HG02759 (cell line): ENCODE measurements at regions not wholly inside any gene's neighbourhood (a gene's known extent, or its start where the extent isn't known, plus 50 kb on each side); places are given as distances from the start of the nearest gene placed in this dataset.
"Not testable (repeated sequence)": the region's sequence is repeated elsewhere in the genome, so short reads cannot be mapped to it uniquely, and the experiment has no call there.

ENCODE experiments used
- ATAC-seq: cut with Tn5 transposase; IDR thresholded peaks from one replicate; pipeline ENCODE4 v1.9.1; 2021; ENCODE audit warnings: mild to moderate bottlenecking, moderate library complexity; ENCODE audit not compliant: unreplicated experiment

DNA sequence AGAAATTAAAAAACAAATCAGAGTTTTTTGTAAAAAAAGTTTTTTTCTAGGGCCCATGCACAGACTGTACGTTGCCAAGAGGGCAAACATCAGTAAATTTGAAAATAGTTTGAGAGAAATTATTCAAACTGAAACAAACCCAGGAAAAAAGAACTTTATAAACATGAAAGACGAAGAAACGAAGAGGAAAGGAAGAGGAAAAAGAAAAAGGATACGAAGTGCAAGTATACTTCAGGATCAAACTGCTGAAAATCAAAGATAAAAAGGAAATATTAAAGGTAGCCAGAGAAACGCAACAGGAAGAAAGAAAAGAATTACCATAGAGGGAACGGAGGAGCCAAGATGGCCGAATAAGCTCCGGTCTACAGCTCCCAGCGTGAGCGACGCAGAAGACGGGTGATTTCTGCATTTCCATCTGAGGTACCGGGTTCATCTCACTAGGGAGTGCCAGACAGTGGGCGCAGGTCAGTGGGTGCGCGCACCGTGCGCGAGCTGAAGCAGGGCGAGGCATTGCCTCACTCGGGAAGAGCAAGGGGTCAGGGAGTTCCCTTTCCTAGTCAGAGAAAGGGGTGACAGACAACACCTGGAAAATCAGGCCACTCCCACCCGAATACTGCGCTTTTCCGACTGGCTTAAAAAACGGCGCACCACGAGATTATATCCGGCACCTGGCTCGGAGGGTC, 94.4 kb upstream of the GAS1 start:
- not testable (repeated sequence) for ATAC-seq

DNA sequence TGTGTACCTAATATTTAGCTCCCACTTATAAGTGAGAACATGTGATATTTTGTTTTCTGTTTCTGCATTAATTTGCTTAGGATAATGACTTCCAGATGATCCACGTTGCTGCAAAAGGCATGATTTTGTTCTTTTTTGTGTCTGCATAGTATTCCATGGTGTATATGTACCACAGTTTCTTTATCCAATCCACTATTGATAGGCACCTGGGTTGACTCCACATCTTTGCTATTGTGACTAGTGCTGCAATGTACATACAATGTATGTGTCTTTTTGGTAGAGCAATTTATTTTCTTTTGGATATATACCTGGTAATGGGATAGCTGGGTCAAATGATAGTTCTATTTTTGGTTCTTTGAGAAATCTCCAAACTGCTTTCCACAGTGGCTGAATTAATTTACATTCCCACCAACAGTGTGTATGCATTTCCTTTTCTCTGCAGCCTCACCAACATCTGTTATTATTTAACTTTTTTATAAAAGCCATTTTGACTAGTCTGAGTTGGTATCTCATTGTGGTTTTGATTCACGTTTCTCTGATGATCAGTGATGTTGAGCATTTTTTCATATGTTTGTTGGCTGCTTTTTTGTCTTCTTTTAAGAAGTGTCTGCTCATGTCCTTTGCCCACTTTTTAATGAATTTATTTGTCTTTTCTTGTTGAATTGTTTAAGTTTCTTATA, 102.8 kb upstream of the GAS1 start:
- not testable (repeated sequence) for ATAC-seq

DNA sequence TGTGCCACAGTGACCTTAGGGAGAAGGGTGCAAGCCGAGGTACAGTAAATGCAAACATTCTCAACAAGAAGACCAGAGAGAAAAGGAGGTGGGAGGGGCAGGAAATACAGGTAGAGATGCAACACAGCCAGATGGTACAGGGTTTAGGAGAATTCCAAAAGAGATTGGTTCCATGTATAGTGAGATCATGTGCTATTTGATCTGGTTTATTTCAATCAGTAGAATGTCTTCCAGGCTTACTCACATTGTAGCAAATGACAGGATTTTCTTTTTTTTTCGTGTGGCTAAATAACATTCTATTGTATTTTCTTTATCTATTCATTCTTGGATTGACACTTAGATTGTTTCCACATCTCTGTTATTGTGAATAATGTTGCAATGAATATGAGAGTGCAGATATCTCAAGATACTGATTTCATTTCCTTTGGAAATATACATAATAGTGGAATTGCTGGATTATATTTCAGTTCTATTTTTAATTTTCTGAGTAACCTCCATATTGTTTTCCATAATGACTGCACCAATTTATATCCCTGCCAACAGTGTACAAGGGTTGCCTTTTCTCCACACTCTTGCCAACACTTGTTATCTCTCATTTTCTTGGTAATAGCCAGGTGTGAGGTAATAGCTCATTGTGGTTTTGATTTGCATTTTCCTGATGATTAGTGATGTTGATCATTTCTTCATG, 107.8 kb upstream of the GAS1 start:
- ATAC-seq, result no peak

DNA sequence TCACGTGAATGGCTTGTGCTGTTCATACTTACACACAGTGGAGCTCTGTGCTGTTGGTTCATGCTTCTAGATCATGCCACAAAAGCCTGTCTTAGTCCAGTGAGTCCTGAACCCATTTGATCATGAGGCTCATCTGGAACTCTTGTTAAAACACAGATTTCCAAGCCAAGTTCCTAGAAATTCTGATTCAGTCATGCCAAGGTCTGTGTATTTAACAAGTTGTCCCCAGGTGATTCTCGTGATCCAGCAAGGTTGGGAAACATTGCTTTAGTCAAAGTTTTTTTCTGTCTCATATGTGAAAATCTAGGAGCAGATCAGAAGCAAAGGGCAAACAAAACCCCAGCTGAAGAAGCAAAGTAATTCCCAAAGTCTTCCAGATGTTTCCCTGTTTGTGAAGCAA, 112.5 kb upstream of the GAS1 start:
- ATAC-seq, result no peak

DNA sequence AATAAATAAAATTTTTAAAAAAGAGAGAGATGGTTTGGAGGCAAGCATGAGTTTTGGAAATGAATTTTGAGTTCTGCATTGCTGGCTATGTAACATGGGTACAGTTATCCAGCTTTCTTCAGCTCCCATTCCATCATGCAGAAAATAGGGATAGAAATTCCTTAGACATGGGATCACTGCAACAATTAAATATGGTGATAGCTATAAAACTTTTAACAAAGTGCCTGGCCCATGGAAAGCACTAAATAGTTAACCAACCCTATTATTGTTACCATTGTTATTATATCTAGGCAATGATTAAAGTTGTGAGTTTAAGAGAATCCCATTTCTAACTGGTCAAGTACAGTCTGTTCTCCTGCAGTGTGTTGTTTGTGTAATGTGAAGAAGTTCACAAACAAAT, 115.4 kb upstream of the GAS1 start:
- no peak for ATAC-seq

DNA sequence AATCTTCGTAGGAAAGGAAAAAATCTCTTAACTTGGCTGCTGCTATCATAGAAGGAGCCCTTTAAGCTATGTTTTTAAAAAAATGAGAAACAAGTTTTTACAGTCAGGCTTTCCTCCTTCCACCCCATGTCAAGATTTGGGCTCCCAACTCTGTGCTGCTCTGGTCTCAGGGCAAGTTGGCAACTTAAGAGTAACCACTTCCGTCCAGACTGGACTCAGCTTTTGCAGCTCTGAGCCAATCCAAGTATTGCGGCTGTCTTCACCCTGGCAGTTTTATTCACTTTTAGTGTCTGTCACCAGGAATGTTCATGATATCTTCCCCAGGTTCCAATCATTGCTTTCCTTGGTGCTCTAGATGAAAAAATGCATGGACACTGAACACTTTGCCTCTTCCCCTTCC, 115.9 kb upstream of the GAS1 start:
- no peak for ATAC-seq

DNA sequence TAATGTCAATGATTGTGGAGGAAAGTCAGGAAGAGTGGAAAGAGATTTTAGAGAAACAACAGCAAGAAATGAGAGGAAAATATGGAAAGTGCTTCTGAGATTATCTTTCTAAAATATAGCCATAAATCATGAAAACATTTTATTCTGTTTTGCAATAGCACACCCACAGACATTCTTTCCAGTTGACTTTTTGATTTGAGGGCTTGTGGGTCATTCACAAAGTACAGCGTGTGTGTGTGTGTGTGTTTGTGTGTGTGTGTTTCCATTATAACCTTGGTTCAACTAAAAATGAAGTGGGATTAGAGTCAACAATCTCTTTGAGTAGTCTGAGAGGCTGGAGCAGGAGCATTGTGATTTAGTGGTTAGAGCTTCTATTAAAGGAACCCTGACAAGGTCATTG, 116.6 kb upstream of the GAS1 start:
- no peak for ATAC-seq

DNA sequence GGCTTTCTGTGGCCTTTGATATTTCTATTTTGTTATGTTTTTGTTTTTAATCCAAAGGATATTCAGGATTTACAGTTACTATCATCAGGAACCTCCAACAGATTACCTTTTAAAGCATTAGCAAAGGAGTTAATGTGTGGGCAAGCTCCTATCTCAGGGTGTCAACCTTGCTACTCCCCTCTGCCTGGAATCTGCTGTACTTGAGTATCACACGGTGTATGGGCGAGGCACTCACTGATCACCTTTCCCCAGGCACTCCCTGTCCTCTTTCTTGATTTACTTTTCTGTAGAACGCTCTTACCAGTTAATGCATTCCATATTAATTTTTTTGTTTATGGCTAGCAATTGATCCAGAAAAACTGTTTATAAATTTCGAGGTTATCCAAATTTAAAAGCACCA, 117.0 kb upstream of the GAS1 start:
- no peak for ATAC-seq

DNA sequence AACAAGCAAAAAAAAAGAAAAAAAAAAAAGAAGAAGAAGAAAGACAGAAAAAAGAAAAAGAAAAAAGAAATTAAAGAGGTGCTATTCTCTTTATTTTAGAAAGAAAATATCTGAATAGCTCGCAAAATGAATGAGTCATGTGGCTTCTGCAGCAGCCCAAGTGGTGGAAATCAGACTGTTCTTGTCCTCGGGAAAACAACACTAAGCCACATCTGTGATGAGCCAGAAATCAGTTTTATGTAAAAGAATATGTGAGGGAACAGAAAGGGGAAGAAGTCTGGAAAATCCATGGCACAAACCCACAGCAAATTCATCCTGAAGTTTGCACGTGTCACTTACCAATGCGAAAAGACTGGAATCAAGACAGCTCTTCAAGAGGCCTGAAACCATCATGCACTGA, 118.7 kb upstream of the GAS1 start:
- no peak for ATAC-seq

DNA sequence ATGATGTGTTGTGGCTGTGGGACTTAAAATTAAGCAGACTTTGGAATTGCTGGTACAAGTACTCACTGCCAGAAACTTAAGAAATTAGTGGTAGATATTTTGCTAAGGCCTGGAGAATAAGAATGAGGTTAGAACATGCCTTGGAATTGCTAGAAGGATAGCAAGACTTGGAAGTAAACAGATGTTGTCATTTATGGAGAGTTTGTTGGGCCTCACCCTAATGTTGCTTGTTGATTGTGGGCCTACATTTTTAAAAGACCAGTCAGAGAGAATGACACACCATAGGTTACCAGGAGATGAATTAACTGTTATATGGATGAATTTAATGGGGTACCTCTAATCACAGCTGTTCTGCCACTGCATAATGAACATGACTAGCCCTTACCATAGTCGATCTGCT, 120.1 kb upstream of the GAS1 start:
- no peak for ATAC-seq

DNA sequence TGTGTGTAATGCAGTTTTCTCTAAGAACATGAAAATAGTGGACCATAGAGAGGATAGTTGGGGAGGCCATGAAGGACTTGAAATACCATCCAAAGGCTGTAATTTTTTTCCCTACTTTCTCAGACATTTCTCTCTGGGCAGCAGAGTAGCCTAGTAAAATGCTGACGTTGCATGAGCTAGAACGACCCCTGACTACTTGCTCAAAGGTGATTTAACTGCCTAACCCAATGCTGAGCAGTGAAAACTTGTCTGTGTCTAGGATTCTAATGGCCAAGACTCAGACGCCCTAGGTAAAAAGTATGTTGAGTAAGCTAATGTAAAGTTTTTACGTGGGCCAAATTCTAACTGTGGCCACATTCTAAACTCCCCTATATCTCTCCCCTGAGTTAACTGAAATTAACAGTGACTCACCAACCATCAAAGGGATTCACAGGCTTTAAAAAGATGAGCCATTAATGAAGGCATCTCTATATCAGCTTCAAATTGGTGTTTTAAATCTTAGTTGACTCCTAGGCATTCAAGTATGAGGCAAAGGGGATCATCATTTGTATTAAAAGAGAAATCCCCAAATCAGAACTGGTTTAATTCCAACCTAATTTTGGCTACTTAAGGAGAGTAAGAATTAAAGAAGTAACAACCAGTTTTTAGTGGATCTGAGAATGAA, 121.0 kb upstream of the GAS1 start:
- no peak for ATAC-seq

DNA sequence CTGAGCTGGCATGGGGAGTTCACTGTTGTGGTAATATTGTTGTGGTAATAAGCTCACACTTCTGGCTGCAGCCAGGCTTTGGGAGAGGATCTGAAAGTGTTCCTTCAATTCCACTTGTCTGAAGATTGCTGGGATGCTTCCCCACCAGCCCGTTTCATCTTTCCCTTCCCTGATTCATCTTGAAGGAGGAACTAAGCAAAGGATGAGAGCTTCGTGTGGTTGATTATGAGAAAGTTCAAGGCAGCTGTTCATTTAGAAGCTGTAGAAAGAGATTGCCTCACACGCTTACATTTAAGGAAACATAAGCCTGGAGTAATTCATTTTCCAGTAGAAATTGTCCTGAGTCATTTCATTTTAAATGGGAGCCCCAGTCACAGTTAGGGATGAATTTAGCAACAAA, 122.4 kb upstream of the GAS1 start:
- ATAC-seq, result no peak

DNA sequence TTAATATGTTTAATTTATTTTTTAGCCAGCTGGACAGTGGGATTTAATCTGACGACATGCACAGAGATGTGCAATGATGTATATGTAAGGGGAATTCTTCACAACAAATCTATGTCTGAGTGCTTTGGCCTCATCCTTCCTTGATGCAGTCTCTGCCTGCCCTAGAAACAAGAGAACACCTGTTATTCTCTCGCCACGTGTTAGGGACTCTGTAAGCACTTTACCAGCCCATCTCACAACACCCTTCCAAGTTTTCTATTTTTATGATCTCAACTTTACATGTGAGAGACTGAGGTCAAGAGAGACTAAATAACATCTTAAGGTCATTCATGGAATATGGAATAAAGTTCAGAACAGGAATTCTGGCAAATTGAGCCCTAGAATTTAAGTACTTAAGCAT, 123.0 kb upstream of the GAS1 start:
- ATAC-seq, result no peak

DNA sequence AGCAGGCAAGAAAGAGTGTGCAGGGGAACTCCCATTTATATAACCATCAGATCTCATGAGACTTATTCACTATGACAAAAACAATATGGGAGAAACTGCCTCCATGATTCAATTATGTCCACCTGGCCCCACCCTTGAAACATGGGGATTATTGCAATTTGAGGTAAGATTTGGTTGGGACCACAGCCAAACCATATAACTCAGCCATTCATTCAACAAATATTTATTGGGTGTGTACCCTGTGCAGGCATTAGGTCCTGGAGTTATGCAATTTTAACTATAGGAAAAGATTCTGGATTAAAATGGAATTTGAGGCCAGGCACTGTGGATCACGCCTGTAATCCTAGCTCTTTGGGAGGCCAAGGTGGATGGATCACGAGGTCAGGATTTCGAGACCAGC, 124.2 kb upstream of the GAS1 start:
- no peak for ATAC-seq

DNA sequence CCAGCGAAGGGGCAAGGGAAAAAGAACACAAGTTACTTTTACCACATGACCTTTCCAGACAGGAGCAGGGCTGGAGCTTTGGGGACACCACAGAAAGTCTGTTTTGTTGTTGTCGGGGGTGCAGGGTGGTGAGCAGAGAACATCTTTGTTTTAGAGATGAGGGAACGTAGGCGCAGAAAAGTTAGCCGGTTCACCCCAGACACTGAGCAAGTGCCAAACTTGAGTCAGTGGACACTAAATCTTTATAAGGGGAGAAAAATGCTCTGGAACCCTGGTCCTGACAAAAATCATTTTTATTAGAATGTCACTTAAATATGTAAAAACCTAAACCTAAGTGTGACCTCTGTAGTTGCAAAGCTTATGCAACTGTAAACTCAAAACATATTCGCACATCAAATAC, 126.4 kb upstream of the GAS1 start:
- no peak for ATAC-seq

DNA sequence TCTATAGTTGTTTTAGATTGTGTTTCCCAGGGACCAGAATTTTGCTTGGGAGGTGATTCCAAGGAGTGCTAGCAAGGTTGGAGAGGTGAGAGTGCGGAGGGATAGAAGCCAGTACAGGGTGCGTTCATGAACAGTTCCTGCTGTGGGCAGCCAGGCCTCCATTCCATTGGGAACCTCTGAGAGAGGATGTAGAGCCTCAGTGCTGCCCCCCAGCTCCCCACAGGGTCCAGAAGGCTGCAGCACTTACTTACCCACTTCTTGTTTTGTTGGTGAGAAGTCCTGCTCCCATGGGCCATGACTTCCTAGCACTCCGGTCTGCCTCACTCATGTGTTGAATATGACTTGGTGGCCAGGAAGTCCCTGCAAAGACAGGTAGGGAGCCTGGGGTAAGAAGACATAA, 128.2 kb upstream of the GAS1 start:
- no peak for ATAC-seq

DNA sequence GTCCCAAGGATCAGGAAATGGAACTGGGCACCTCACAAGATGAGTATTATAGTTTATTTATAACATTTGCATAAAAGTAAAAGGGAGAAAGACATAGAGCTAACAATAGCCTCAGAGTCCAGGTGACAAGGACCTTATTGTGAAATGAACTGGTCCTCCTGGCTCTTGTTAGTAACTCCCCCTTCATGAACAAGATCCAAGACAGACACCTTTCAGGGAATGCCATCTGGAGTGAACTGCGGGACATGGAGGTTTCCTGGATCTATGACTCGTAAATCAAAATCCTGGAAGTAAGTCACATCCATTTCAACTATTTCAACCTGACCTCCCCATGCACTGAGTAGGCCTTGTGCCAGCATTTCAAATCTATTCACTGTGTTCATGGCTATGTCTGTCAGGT, 129.5 kb upstream of the GAS1 start:
- no peak for ATAC-seq

DNA sequence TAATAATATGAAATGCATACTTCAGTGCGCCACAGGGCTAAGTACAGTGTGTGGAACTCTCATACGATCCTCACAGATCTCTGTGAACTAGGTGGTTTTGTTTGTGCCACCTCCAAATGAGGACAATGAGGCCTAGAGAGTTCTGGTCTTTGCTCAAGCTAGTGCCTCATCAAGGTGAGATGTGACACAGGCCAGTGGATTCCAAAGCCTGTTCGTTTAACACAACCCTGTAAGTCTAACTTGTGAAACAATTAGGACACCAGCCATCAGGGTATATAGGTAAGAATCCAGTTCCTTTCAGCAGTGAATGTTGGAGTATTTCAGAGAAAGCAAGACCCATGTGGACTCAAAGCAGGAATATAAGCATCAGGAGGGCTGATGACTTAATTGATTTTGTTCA, 130.7 kb upstream of the GAS1 start:
- no peak for ATAC-seq

DNA sequence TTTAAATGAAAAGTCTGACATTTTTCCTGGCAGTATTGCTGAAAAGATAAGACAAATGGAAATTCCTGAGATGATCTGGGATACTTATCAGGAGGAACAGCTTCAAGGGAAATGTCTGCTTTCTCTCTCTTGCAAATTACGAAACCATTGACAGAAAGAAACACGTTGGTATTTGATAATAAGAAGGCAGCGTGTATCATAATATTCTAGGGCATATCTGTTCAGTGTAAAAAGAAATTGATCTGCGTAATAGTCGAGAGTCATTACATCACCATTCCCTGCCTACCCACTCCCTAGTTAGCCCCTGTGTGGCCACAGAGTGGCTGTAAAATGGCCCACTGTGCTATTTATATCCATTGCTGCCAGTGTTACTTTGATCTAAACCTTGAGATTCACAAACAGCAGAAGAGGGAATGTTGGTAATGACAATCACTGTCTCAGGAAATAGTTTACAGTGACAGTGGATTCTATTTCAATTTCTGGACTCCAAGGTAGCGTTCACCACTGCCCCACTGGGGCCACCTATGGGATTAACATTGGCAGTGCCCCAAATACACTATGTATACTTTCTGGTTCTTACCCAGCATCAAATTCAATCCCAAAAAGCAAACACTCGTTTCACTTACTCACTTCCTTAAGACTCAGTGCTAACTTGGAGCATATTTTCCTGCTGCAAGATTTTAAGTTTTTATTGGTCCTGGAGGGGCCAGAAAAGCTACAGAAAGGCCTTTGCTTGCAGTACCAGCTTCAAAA, 133.4 kb upstream of the GAS1 start:
- no peak for ATAC-seq

DNA sequence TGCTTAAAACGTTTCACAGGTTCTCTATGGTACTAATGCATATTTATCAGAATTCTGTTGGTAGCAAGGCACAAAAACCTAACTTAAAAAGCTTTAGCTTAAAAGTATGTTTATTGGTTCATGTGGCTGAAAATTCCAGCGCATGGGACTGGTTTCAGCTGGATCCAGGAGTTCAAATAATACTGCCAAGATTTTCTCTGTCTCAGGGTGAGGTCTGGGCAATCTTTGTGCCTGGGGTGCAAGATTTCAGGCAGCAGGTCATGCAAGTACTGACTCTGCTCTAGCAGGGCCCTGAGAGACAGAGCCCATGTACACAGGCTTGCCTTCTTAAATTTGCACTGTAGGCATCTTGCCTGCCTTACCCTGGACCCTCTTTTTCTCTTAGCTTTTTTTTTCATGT, 134.2 kb upstream of the GAS1 start:
- ATAC-seq, result no peak

DNA sequence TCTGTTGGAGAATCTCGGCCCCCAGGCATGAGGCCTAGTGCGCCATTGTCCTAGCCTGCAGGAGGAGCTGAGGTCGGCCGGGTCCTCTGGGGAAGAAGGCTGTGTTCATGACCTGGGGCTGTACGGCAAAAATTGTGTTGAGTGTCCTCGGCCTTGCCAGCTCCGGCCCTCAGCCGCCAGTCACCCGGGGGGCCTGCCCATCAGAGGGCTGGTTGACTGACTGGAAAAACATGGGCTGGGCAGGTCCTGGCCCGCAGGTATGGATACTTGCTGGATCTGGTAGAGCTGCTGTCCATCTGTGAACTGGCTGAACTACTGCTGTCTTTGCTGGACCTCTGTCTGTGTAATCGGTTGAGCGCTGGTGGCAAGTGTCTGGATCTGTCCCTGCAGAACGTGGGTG, 136.7 kb upstream of the GAS1 start:
- no peak for ATAC-seq
